RKO (cell line): ENCODE measurements at regions not wholly inside any gene's neighbourhood (a gene's known extent, or its start where the extent isn't known, plus 50 kb on each side); places are given as distances from the start of the nearest gene placed in this dataset.
"Not testable (repeated sequence)": the region's sequence is repeated elsewhere in the genome, so short reads cannot be mapped to it uniquely, and the experiment has no call there.

Experiments used
- DNase-seq: peaks from one replicate; pipeline ENCODE4 v3.0.0-alpha.2; 2016; ENCODE audit warnings: low spot score

DNA sequence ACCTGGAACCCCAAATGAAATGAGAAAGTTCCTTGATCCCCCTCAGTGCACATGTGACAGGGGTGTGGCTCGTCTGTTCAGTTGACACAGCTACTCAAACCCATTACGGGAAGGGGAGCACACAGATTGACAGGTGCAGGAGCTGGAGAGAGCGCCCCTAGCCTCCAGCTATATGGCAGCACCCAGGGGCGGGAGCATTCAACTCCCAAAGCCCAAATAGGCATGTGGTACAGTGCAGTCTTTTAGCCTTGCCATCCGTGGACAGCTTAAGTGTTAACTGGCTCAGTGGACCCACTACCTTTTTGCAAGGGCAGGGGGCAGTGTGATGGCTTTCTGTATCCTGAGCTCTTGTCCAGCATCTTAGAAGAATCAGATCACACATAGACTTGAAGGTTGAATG lies 1374.2 kb upstream of the ALCAM start:
- DNase-seq: no peak

DNA sequence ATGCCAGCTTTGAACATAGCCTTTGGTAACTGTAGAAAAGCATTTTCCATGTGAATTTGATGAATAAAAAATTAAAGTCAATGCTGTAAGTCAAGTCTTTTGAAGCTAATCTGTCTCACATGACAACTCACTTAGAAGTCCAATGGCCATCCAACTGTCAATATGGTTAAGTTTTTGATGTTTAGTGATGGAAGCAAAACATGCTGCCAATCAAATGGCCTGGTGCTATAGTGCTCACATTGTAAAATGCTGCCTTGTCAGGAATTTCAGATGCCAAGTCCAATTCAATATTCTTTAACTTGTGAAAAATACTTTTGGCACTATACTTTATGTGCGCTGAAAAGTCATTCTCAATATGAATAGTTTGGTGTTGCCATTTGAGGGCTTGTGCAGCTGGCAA lies 1361.8 kb upstream of the ALCAM start:
- no peak for DNase-seq

DNA sequence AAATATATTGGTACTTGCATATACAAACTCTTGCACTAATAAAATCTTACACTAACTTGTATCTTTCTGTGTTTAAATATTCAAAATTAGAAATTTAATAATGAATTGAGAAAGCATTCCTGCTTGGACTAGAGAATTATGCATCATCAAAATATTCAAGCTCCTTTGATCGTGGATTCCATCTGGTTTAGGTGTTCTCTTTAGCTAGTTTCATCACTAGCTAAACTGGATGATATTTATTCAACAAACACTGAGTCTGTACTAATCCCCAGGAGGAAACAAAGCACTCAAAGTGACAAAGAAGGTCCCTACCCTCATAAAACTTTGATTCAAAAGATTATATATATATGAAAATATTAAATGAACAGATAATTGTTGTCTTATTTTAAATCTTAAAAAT lies 1360.9 kb upstream of the ALCAM start:
- DNase-seq: peak; percentile 12

DNA sequence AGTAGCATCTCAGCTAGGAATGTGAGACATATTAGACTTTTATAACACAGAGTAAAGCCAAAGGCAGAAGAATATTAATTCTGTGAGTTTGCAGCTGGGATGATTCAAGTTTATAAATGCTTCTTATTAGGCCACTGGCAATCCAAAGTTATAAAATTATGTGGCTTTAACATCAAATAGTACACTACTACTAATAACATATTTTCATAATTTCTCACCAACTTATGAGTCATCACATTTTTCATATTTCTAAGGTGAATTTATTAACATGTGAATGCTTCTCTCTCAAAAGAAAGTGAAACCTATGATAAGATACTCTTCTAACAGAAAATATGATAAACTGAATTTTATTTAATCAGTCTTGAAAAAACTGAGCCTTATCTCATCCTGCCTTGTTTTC lies 1348.2 kb upstream of the ALCAM start:
- peak; percentile 50 for DNase-seq

DNA sequence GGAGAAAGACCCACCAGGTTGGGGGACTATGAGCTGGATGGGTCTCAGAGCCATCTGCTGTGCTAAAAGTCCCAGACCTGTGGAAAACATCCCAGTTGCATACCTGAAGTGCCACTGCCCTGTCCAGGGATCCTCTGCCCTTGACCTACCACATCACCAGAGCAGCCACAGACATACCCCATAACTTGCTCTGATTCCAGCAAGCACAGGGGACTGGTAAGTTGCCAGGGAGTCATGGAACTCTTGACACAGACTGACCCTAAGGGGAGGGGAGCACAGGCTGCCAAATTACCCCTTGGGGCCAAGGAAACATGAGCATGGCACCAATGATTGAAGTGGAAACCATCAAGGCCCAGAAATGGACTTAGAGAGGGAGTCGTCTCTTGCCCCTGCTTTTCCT lies 1335.1 kb upstream of the ALCAM start:
- no peak for DNase-seq

DNA sequence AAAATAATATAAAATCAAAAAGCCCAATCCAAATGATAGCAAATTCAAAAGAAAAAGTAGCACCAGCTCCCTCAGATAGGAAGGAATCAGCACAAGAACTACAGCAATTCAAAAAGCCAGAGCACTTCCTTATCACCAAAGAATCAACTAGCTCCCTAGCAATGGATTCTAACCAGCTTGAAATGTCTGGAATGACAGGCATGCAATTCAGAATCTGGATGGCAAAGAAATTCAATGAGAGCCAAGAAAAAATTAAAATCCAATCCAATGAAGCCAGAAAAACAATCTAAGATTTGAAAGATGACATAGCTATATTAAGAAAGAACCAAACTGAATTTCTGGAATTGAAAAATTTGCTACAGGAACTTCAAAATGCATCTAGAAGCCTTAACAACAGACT lies 1334.4 kb upstream of the ALCAM start:
- no peak for DNase-seq

DNA sequence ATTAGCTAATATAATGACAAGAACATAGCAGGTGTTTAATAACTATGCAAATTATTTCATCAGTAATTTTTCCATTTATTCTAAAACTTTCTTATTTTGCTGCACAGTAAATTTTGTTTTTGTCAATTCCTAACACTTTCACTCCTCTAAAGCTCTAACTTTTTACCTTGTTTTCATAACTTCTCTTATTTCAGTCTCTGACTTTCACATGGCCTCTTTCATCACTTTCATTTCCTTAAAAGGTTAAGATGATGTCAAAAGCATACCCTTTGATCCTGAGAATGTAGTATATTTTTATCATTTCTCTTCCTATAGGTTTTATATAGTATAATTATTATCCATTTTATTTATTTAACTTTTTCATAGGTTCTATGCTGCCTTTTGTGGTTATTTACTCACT lies 1325.8 kb upstream of the ALCAM start:
- DNase-seq: no peak

DNA sequence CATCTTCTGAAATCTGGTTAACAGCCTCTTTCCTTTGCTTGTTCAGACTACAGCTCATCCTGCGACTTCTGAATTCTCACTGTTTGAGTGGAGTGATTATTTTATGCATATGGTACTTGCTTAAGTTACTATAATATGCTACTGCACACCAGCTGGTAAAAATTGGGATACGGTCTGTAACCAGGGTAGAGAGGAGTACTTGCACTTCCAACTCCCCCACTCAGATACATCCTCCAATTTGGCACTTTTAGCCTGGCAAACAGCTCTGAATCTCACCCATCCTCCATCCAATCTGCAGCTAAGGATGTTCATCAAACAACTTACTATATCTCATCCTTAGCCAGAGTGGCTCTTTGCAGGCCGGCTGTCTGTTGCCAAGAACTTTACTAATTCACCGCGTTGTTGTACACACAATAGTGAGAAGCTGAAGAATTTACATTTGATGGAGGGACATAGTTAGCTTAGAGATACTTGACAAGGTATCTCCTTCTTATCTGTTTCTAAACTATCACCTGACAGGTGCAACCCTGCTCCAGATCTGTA lies 1323.6 kb upstream of the ALCAM start:
- DNase-seq: not testable (repeated sequence)

DNA sequence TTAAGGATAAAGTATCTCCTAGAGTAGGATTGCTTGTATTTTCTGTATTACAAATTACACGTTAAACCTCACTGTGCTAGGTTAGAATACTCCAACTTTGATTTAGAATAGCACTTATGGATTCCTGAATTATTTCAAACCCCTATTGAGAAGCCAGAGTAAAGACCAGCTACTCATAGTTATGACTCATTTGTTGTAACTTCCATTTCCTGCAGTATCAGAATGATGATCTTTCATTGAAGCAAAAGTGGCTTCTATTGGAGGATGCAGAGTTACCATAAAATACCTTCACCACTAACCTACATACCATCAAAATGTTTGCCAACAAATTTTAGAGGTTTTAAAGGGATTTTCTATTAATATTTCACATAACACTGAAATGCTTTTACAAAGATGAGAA lies 1322.7 kb upstream of the ALCAM start:
- DNase-seq: peak; percentile 45

DNA sequence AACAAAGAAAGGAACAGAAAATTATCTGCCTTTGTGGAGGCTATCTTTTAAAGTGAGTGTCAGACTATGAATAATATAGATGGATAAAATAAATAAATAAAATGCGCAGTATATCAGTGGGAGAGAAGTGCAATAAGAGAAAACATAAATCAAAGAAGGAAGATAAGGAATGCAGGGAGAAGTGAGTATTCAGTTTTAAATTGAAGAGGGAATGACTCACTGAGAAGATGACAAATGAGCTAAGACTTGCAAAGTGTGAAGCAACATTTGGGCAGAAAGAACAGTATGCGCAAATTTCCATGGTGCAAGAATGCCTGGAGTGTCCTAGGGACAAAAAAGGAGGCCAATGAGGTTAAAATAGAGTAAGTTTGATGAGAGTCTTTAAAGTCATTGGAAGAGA lies 1300.1 kb upstream of the ALCAM start:
- peak; percentile 37 for DNase-seq

DNA sequence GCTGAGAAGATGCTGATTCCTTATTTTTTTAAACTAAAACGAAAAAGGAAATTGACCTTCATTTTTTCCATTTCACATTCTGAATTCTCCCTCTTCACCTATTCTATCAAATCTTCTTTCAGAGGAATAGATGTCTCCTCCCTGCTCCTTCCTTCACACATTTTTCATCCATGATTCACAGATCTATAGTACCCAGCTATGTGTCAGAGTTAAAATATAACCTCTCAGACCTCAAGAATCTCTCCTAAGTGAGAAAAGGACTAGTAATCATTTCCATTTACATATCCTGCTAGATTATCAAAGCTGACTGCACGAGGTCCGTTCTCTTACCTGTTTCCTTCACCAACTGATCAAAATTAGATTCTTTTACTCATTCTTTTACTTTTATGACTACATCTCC lies 1297.6 kb upstream of the ALCAM start:
- DNase-seq: peak; percentile 30

DNA sequence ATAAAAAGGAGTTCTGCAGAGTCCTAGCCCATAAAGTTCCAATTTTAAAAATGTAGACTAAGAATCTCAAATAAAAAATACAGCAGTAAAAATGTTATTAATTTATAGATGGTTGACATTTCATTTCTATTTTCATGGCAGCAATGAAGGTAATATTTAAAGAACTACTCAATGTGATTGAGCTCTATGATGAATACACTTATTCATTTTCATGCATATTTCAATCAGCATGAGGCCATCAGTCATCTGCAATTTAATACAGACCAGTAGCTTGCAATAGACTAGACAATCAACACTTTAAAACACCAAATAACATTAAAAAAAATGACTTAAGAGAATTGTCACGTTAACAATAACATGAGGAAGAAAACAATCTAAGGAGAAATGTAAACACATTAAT lies 1295.8 kb upstream of the ALCAM start:
- DNase-seq: no peak

DNA sequence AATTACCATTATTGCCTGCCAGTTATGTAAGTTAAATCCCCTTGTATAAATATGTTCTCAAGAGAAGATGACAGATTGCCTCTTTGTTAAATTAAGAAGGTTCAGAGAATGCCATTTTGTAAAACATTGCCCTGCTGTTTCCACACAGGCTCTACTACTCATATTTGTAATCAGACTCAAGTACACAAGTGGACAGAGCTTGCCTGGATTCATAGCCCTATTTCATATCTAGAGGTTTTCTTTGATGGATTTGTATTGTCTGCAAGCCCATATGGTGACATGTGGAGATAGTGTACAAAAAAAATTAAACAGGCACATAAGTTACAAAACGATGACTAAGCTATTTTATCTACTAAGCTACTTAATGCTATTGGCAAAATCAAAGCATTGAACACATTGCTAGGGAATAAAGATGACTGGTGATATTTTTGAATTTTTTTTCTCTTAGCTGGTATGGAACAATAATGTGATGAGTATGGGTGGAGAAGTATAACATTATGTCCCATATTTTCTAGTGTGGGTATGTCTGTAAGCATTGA lies 1286.6 kb upstream of the ALCAM start:
- no peak for DNase-seq

DNA sequence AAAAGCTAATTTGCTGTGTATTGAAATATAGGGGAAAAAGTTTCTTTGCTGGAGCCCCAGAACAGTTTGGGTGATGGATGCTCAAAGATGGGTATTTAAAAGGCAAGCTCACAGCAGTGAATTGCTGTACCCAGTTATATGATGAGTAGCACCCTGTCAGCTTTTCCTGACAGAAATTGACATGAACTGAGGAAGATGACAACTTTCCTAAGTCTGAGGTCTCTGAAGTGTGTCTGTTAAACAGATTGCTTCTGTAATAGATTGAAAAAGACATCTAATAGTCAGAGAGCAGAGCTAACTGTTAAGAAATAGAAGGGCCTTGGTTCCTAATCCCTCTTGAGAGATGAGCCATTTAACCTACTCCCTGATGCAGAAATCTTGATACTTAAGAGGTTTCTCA lies 1278.0 kb upstream of the ALCAM start:
- no peak for DNase-seq

DNA sequence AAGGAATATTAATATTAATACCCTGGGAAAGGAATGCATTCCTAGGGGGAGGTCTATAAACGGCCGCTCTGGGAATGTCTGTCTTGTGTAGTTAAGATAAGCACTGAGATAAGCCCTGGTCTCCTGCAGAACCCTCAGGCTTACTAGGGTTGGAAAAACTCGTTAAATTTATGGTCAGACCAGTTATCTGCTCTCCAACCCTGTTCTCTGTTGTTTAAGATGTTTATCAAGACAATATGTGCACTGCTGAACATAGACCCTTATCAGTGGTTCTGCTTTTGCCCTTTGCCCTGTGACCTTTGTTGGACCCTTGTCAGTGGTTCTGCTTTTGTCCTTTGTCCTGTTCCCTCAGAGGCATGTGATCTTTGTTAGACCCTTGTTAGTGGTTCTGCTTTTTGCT lies 1276.7 kb upstream of the ALCAM start:
- DNase-seq: not testable (repeated sequence)

DNA sequence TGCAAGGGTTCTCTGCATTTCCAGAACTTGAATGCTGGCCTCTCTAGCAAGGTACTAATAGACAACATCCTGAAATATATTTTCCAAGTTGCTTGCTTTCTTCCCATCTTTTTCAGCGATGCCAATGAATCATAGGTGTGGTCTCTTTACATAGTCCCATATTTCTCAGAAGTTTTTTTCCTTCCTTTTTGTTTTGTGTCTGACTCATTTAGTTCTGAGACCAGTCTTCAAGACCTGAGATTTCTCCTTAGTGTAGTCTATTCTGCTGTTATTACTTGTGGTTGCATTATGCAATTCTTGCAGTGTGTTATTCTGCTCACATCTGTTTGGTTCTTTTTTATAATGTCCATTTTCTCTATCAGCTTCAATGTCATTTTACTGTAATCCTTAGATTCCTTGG lies 1265.0 kb upstream of the ALCAM start:
- DNase-seq: no peak

DNA sequence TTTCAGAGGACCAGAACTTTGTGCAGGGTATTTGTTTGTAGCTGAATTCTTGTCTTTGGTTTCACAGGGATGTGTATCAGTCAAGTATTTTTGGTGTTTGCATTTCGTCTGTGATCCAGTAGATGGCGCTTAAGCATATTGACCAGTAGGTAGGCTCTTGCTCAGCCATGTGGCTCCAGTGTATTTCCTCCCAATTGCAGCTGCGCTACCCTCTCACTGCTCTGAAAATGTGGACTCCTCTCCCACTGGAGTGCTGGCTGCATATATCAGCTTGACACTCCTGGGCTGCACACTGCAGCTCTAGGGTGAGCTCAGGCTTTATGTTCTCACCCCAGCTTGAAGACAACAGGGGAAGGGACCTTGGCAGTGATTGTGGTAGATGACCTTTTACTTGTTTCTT lies 1264.3 kb upstream of the ALCAM start:
- peak; percentile 58 for DNase-seq

DNA sequence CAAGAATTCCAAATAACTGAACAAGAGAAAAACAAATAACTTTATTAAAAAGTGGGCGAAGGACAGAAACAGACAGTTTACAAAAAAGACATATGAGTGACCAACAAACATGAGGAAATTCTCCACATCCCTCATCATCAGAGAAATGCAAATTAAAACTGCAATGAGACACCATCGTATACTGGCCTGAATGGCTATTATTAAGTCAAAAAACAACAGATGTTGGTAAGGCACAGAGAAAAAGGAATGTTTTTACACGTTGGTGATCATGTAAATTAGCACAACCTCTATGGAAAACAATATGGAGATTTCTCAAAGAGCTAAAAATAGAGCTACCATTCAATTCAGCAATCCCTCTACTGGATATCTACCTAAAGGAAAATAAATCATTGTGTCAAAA lies 1260.4 kb upstream of the ALCAM start:
- no peak for DNase-seq

DNA sequence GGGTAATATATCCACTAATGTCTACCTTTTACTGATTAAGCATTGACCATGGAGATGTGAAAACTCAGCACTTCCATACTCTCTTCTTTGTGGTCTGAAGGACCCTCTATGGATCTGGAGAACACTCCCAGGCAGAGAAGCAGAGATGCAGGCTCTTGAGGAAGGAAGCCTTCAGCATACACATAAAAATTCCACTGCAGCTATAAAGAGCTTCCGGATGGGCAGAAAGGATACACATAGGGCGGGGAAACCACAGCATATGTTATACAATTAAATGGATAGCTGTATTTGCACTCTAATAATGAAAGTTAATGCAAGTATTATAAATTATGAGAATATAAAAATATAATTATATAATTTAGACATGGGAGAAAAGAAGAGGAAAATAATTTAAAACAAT lies 1258.2 kb upstream of the ALCAM start:
- no peak for DNase-seq

DNA sequence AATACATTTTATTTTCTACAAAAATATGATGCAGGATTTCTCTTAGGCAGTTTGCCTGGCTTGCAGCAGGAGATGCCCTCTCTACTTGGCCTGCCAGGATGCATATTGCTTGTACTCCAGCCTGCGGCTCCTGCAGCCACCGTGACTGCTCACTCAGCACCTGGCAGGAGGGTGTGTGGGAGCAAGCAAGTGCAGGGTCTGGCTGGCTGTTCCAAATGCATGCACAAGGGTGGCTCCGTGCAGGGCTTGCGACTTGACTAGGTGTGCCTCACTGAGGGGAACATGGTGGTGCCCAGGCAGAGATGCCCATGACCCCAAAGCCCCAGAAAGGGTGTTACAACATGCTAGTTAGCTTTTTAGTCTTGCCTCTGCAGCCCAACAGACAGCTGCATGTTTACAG lies 1240.2 kb upstream of the ALCAM start:
- no peak for DNase-seq

DNA sequence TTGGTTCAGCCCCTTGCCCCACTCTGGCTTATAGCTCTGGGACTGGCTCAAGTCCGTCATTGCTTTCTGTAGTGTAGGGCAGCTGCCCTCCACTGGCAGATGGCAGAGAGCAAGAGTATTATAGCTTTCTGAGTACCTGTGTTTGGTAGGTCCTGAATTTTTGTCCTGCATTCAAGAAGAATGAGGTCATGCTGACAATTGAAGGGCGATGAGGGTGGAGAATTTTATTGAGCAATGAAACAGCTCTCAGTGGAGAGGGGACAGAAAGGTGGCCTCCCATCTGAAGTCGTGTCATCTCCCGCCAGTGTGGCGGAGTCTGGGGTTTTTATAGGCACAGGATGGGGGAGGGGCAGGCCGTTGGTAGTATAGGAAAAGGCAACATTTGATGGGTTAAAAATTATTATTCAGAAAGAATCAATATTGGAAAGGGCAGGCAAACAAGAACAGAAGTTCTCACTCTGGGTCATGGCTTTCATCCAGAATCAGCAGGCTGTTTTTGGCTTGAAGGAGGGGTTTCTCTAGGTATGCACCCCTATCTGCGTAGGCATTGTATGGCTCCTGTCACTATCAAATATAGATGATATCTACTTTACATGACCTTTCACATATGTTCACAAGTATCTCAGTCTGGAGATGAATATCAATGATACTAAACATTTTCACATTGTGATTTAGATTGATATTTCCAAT lies 1239.7 kb upstream of the ALCAM start:
- no peak for DNase-seq

DNA sequence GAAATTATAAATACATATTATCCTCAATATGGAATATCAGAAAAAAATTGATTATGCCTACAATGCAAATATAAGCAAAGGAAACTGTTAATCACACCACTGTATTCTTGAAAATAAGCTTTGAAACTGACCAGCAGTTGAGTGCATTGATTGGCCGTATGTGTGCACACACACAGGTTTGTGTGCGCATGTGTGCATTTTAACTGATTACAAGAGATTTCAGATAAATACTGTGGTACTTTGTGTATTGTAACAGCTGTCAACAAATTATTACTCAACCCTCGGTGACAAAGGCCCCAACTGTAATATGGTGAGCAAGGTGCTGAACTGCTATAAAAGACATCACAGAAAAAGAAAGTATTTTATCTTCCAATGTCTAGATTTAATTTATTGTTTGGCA lies 1238.9 kb upstream of the ALCAM start:
- no peak for DNase-seq

DNA sequence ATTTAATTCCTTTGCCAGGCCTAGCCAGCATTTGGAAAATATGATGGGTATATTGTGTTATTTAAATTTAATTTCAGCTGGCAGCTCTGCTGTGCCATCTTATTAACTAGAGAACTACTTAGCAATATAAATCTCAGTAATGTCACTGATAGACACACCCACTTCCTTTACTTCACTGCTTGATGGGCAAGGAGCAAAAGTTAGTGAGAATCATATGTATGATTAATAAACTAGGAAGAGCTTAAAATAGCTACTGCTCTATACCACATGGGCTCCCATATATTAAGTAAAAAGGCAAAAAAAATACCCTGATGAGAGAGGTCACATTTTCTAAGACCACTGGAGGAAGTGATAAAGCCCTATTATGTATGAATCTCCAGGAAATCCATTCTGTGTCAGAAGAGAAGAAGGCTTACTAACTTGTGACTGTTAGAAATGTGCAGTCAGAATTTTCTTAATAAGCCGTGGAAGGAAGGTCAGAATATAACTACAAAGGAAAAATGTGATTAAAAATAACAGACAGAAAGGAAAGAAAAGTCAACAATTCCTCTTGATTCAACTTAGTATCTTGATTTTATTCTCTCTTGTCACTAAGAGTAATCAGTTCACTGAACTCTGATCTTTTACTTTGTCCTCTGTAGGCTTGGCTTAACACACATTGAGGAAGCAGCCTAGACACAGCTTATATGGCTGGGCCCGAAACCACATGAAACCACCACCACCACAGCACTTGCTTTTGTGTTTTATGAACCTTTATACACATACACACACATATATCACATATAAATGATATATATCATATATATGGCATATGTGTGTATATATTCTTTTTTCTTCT lies 1233.9 kb upstream of the ALCAM start:
- DNase-seq: peak; percentile 46
